ENCODE measurements at regions not wholly inside any gene's neighbourhood (a gene's known extent, or its start where the extent isn't known, plus 50 kb on each side); places are given as distances from the start of the nearest gene placed in this dataset.

- no peak for TF ChIP-seq POLR2A (IDR thresholded peaks at IDR 0.05; ENCODE audit: low read depth, low read length)
- no peak for TF ChIP-seq CTCF (conservative IDR thresholded peaks at IDR 0.05; ENCODE audit: low read depth, low read length)
- TF ChIP-seq MXI1 (IDR thresholded peaks at IDR 0.05; ENCODE audit: borderline replicate concordance, low read depth, low read length): no peak
- TF ChIP-seq RAD21 (IDR thresholded peaks at IDR 0.05; ENCODE audit: low read length): no peak
- TF ChIP-seq CEBPB (IDR thresholded peaks at IDR 0.05; ENCODE audit: low read depth, low read length): no peak
- no peak for TF ChIP-seq SMC3 (IDR thresholded peaks at IDR 0.05; ENCODE audit: low read depth, low read length)
- TF ChIP-seq BHLHE40 (IDR thresholded peaks at IDR 0.05; ENCODE audit: low read depth, low read length): no peak
- TF ChIP-seq FOS (IDR thresholded peaks at IDR 0.05; ENCODE audit: low read depth, low read length): no peak
- no peak for TF ChIP-seq USF2 (IDR thresholded peaks at IDR 0.05; ENCODE audit: low read depth, low read length)
- no peak for TF ChIP-seq ELK1 (IDR thresholded peaks at IDR 0.05; ENCODE audit: borderline replicate concordance, low read depth, low read length)
- TF ChIP-seq CHD1 (IDR thresholded peaks at IDR 0.05; ENCODE audit: low read depth, low read length): no peak
- TF ChIP-seq RCOR1 (IDR thresholded peaks at IDR 0.05; ENCODE audit: insufficient replicate concordance, low read length): no peak
- TF ChIP-seq RFX5 (IDR thresholded peaks at IDR 0.05; ENCODE audit: low read depth, low read length): no peak
- no peak for TF ChIP-seq MAFK (IDR thresholded peaks at IDR 0.05; ENCODE audit: low read depth, low read length)
Measured at GRCh38 chr4:141957416-141957815, 321.0 kb downstream of the IL15 start.

All from IMR-90 (cell line).